HG03045 (cell line): ENCODE measurements at regions not wholly inside any gene's neighbourhood (a gene's known extent, or its start where the extent isn't known, plus 50 kb on each side); places are given as distances from the start of the nearest gene placed in this dataset.

Experiments
- ATAC-seq: cut with Tn5 transposase; IDR thresholded peaks from one replicate; pipeline ENCODE4 v1.9.1; 2021; ENCODE audit warnings: mild to moderate bottlenecking, moderate library complexity; ENCODE audit not compliant: unreplicated experiment

- ATAC-seq: no peak
These were observed 251.6 kb upstream of the MEOX2 start for GRCh38 chr7:15938115-15938514.

- ATAC-seq: no peak
These were observed 251.1 kb upstream of the MEOX2 start for GRCh38 chr7:15937571-15937970.

GRCh38 chr7:15936991-15937390 is 250.5 kb upstream of the MEOX2 start:
- no peak for ATAC-seq

GRCh38 chr7:15932318-15932717 is 245.8 kb upstream of the MEOX2 start:
- no peak for ATAC-seq

- no peak for ATAC-seq
These were observed 242.9 kb upstream of the MEOX2 start for GRCh38 chr7:15929411-15929810.

GRCh38 chr7:15925608-15926007 is 239.1 kb upstream of the MEOX2 start:
- peak; percentile 92 for ATAC-seq

- no peak for ATAC-seq
These were observed 238.4 kb upstream of the MEOX2 start for GRCh38 chr7:15924910-15925309.

- ATAC-seq: no peak
These were observed 235.5 kb upstream of the MEOX2 start for GRCh38 chr7:15922002-15922401.

GRCh38 chr7:15921576-15921975 is 235.1 kb upstream of the MEOX2 start:
- ATAC-seq: no peak

- ATAC-seq: no peak
These were observed 234.5 kb upstream of the MEOX2 start for GRCh38 chr7:15920953-15921352.

GRCh38 chr7:15916681-15917380 is 230.3 kb upstream of the MEOX2 start:
- no peak for ATAC-seq

- no peak for ATAC-seq
These were observed 229.3 kb upstream of the MEOX2 start for GRCh38 chr7:15915686-15916293.

GRCh38 chr7:15914611-15915010 is 228.1 kb upstream of the MEOX2 start:
- ATAC-seq: no peak

GRCh38 chr7:15906436-15906835 is 220.0 kb upstream of the MEOX2 start:
- no peak for ATAC-seq

- no peak for ATAC-seq
These were observed 219.0 kb upstream of the MEOX2 start for GRCh38 chr7:15905251-15906040.

- no peak for ATAC-seq
These were observed 204.8 kb upstream of the MEOX2 start for GRCh38 chr7:15891151-15891881.

- ATAC-seq: no peak
These were observed 203.0 kb upstream of the MEOX2 start for GRCh38 chr7:15889507-15889906.

GRCh38 chr7:15888090-15888489 is 201.6 kb upstream of the MEOX2 start:
- ATAC-seq: no peak

- no peak for ATAC-seq
These were observed 200.1 kb upstream of the MEOX2 start for GRCh38 chr7:15886626-15887025.

- no peak for ATAC-seq
These were observed 199.2 kb upstream of the MEOX2 start for GRCh38 chr7:15885678-15886077.

- ATAC-seq: no peak
These were observed 188.3 kb upstream of the MEOX2 start for GRCh38 chr7:15874774-15875173.
